NCI-H1105 (cell line): ENCODE measurements at regions not wholly inside any gene's neighbourhood (a gene's known extent, or its start where the extent isn't known, plus 50 kb on each side); places are given as distances from the start of the nearest gene placed in this dataset.
"Not testable (repeated sequence)": the region's sequence is repeated elsewhere in the genome, so short reads cannot be mapped to it uniquely, and the experiment has no call there.

Experiments used
- DNase-seq: peaks from one replicate; lab custom pipeline; 2025; lab: John Stamatoyannopoulos, UW

- not testable (repeated sequence) for DNase-seq
These were observed 94.4 kb downstream of the TRIM43 start for GRCh38 chr2:95686056-95686825.

- not testable (repeated sequence) for DNase-seq
These were observed 96.1 kb downstream of the TRIM43 start for GRCh38 chr2:95687852-95688251.

DNA sequence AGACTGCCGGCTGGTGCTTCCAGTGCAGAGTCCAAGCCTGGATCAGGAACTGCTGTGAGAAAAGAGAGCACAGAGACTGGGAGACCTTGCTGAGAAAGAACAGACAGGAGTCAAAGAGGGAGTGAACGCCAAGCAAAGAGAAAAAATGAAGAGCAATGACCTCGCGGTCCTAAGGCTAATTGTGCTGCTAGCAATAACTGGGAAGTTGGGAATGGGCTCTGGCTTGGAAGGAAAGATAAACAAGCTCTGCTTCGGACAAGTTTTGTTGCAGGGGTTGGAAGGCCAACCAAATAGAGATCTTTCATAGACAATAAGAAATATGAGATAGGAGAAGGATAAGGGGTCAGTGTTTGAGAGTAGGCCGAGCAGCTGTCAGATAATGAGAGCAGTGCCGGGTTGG lies 99.4 kb downstream of the TRIM43 start:
- DNase-seq, result not testable (repeated sequence)

GRCh38 chr2:95693071-95693846 lies 101.5 kb downstream of the TRIM43 start:
- DNase-seq, result not testable (repeated sequence)

GRCh38 chr2:95695613-95696012 lies 103.8 kb downstream of the TRIM43 start:
- DNase-seq, result no peak

GRCh38 chr2:95698146-95698545 lies 106.3 kb downstream of the TRIM43 start:
- DNase-seq, result no peak

DNA sequence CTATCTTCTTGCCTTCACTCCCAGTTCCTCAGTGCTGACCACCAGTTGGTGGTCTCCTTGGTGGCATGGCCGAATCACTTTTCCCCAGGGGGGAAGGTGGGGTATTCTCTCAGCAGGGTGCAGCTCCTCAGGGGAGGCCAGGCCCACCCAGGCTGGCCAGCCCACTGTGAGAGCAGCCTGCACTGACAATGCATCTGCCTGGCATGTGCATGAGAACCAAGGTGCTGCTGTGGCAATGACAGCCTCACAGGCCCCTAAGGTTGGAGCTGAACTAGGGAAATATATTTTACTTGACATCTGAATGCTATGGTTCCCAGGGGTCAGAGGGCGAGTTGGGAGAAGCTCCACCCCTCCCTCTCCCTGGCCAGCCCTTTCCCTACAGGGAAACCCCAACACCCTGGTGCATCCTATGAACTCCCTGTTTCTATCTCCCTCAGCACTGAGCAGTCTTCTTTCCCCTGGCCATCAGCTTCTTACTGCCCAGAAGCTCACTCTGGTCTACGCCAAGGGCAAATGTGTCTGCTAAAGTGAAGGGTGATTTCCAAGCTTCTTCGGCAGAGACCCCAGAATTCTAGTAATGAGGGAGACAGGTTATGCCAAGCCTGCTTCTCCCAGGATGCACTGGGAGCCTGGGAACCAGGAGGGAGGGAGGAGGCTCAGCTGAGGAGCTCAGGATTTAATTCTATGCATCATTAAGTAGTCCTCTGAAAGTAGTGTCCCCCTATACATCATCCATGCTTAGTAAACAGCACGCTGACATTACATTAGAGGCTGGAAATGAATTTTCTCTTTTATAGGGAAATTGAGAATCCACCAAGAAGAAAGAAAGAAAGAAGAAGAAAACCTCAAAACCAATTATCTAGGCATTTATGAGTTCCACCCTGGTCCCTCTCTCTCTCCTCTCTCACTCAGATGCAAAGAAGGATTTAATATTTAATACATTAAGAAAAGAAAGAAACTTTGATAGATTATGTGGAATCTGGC lies 107.7 kb downstream of the TRIM43 start:
- not testable (repeated sequence) for DNase-seq

DNA sequence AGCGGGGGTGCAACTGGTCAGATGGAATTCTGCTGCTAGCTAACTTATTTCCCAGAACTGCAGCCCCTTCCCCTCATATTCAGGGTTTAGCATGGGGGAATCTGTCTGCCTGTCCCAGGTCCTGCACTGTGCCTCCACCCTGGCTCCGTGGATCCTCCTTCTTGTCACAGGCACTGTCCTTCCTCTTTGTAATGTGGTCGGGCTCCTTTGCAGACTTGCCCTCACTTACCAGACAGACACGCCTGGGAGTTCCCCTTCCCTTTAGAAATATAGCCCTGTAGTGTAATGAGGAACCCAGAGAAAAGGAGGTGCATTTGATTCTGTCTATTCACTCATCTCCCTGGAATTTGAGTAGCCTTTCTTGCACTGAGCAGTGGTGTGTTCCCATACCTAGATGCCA lies 108.7 kb downstream of the TRIM43 start:
- no peak for DNase-seq

DNA sequence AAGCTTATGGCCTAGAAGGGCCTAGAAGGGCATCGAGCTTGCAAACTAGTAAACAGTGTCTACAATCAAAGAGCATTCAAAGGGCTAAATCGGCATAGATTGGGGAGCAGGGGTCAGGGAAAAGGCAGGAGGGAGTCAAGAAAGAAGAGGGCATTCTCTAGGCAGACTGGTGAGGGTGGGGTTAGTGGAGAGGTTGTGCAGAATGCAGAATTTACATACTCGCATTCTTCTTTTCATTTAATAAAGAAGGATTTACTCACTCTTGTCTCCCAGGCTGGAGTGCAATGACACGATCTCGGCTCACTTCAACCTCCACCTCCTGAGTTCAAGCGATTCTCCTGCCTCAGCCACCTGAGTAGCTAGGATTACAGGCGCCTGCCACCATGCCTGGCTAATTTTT lies 110.7 kb downstream of the TRIM43 start:
- no peak for DNase-seq

GRCh38 chr2:95707161-95707560 lies 115.4 kb downstream of the TRIM43 start:
- not testable (repeated sequence) for DNase-seq

- no peak for DNase-seq
These were observed 116.0 kb downstream of the TRIM43 start for GRCh38 chr2:95707837-95708236.

GRCh38 chr2:95709831-95710230 lies 118.0 kb downstream of the TRIM43 start:
- no peak for DNase-seq

DNA sequence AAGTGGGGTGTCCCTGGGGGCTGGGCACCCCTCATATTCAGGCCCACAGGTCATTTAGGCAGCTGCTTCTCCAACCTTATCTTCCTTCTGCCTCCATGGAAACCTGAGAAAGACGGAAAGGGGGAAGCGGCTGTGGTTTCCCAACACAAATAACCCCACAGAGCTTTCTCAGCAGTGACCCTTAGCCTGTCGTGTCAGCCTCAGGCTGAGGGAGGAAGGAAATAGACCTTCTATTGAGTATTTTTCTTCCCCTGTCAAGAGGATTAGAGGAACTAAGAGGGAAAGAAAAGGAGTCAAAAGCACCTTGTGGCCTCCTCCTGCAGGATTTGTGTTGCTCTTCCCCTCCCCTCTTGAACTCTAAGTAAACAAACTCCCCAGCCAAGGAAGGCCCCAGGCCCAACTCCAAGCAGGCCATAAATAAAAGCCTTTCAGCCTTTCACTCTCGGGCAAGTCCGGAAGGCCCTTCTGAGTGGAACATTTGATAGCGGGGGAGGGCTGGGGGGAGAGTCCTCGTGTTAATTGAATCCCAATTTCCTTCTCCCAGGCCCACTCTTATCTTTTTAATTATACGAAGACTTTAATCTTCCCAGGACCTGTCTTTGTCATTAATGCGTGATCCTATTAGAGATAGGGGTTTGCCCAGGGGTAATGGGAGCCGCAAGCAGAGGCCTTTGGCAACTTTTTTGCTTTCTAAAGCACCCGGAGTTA lies 121.8 kb downstream of the TRIM43 start:
- not testable (repeated sequence) for DNase-seq

DNA sequence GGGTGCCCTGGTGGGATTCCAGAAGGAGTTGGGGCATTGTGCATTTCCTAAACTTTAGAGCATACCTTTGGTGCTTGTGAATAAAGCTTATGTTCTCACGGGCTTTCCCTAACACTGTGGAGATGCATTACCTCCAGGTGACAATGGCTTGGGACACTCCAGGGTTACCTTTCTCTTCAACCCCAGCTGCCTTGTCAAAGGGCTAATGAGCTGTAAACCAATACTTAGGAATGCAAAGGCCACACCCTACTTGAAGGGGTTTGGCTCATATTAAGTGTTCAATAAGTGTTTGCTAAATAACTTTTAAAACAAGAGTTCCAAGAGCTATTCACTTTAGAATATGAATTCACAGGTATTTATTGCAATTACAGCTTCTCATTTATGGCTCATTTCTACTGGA lies 122.6 kb downstream of the TRIM43 start:
- DNase-seq, result not testable (repeated sequence)

GRCh38 chr2:95719473-95720060 lies 127.8 kb downstream of the TRIM43 start:
- no peak for DNase-seq

GRCh38 chr2:95721726-95722125 lies 129.9 kb downstream of the TRIM43 start:
- no peak for DNase-seq

DNA sequence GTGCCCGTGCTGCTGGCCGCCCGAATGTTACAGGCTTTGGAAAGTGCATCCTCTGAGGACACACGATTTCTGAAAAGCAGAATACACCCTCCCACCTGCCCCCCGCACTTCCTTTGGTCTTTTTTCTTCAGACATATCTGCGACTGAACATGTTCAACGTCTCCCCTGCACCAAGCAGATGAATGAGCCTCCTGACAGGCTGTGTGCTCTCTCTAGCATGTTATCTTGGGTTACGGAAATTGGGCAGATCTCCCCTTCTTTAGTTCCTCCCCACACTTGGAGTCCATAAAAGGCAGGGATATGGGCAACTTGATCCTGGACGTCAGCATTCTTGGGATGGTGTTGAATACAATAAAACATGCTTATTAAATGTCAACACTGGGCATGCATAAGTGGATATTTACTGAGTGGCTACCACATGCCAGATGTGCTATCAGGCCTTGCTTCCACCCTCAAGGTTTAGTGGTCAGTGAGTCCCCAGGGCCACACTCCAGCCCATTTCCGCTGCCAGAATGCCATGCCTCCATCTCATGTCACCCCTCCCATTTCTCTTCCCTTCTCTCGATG lies 130.4 kb downstream of the TRIM43 start:
- no peak for DNase-seq

GRCh38 chr2:95723627-95724210 lies 131.9 kb downstream of the TRIM43 start:
- DNase-seq, result not testable (repeated sequence)

DNA sequence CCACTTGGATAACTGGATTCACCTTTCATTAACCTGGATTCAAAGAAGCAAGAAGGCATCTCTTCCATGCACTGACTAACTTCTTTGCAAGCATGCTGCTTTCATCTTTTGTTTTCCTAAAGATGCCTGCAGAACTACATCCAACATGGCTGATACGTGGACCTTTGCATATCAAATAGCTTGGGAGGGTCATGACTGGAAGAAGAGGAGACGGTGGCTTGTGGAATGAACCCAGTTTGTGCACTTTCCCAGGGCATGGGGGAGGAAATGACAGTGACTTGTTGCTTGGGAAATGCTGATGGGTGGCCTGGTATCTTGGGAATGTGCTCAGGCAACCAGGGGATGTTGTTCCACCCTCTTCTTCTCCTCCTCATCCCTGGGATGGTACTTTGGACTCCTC lies 133.4 kb downstream of the TRIM43 start:
- DNase-seq, result not testable (repeated sequence)

DNA sequence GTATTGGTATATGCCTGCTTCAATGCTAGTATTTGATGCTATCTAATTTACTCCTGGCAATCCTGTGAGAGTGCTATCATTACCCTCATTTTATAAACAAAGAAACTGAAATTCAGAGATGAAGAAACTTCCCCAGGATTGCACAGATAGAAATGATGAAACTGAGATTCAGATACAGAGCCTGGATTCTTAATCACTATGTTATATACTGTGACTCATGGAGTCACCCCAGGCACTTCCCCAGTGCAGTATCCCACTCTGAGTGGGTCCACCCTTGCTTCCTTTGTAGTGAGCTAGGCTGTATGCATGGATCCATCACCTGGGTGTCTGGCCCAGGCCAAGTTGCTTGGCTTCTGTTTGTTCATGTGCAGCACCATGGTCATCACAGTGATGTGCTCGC lies 133.9 kb downstream of the TRIM43 start:
- DNase-seq, result not testable (repeated sequence)
